Fibroblast of gingiva (primary cell): ENCODE measurements at regions not wholly inside any gene's neighbourhood (a gene's known extent, or its start where the extent isn't known, plus 50 kb on each side); places are given as distances from the start of the nearest gene placed in this dataset.

Source experiments
- DNase-seq: peaks from one replicate; pipeline ENCODE4 v3.0.0-alpha.2; 2011; ENCODE audit warnings: low read depth

- no peak for DNase-seq
These were observed 91.6 kb downstream of the ZC3H11B start for GRCh38 chr1:219521325-219521724.

GRCh38 chr1:219520241-219520640 is 92.7 kb downstream of the ZC3H11B start:
- DNase-seq = no peak

GRCh38 chr1:219518907-219519248 is 94.0 kb downstream of the ZC3H11B start:
- no peak for DNase-seq

- DNase-seq = peak; percentile 69
These were observed 94.6 kb downstream of the ZC3H11B start for GRCh38 chr1:219518168-219518906.

GRCh38 chr1:219517031-219517430 is 95.9 kb downstream of the ZC3H11B start:
- no peak for DNase-seq

GRCh38 chr1:219514728-219515127 is 98.2 kb downstream of the ZC3H11B start:
- peak; percentile 62 for DNase-seq

GRCh38 chr1:219507437-219507836 is 105.5 kb downstream of the ZC3H11B start:
- peak; percentile 69 for DNase-seq

GRCh38 chr1:219506936-219507335 is 106.0 kb downstream of the ZC3H11B start:
- no peak for DNase-seq

GRCh38 chr1:219506473-219506899 is 106.4 kb downstream of the ZC3H11B start:
- no peak for DNase-seq

- DNase-seq = no peak
These were observed 107.0 kb downstream of the ZC3H11B start for GRCh38 chr1:219505886-219506285.

GRCh38 chr1:219503604-219504003 is 109.3 kb downstream of the ZC3H11B start:
- no peak for DNase-seq

- no peak for DNase-seq
These were observed 112.5 kb downstream of the ZC3H11B start for GRCh38 chr1:219500327-219500897.

- peak; percentile 98 for DNase-seq
These were observed 114.2 kb downstream of the ZC3H11B start for GRCh38 chr1:219498666-219499065.

GRCh38 chr1:219495737-219496408 is 117.0 kb downstream of the ZC3H11B start:
- no peak for DNase-seq

GRCh38 chr1:219492717-219493116 is 120.2 kb downstream of the ZC3H11B start:
- DNase-seq = peak; percentile 29

GRCh38 chr1:219490566-219490965 is 122.3 kb downstream of the ZC3H11B start:
- no peak for DNase-seq

GRCh38 chr1:219489636-219490035 is 123.3 kb downstream of the ZC3H11B start:
- DNase-seq = no peak

GRCh38 chr1:219488275-219488674 is 124.6 kb downstream of the ZC3H11B start:
- no peak for DNase-seq

GRCh38 chr1:219483530-219483929 is 129.4 kb downstream of the ZC3H11B start:
- no peak for DNase-seq

GRCh38 chr1:219480011-219480410 is 132.9 kb downstream of the ZC3H11B start:
- no peak for DNase-seq

- DNase-seq = no peak
These were observed 134.1 kb downstream of the ZC3H11B start for GRCh38 chr1:219478811-219479210.

- DNase-seq = no peak
These were observed 135.0 kb downstream of the ZC3H11B start for GRCh38 chr1:219477861-219478260.

- no peak for DNase-seq
These were observed 136.2 kb downstream of the ZC3H11B start for GRCh38 chr1:219476716-219477115.
